ENCODE measurements at regions not wholly inside any gene's neighbourhood (a gene's known extent, or its start where the extent isn't known, plus 50 kb on each side); places are given as distances from the start of the nearest gene placed in this dataset.

GRCh38 chr3:178056868-178057267 is 479.4 kb upstream of the KCNMB2 start:
- DNase-seq, result no peak
- H3K27ac Mint-ChIP-seq (ENCODE audit: unreplicated experiment), result no peak overlapping the region
- no peaks in the 10 kb centered on the region for H3K36me3 Mint-ChIP-seq (ENCODE audit: insufficient read depth, unreplicated experiment)
- no TSS peak for BruUV-seq (replicated peaks)
- CTCF ChIA-PET, result no interaction called here
- TF ChIP-seq CTCF (IDR thresholded peaks at IDR 0.05; ENCODE audit: unreplicated experiment), result no peak
- no peak overlapping the region for H3K4me3 Mint-ChIP-seq (ENCODE audit: low read depth, unreplicated experiment)
- no peaks in the 10 kb centered on the region for H3K4me1 Mint-ChIP-seq (ENCODE audit: low read depth, unreplicated experiment)
- intact Hi-C loops (cut with micrococcal nuclease; ENCODE audit: unreplicated experiment), result no loop called here
- no peaks in the 10 kb centered on the region for H3K9me3 Mint-ChIP-seq (ENCODE audit: low read depth, unreplicated experiment)
- H3K27me3 Mint-ChIP-seq (ENCODE audit: unreplicated experiment), result no peaks in the 10 kb centered on the region

- no peak overlapping the region for H3K27ac Mint-ChIP-seq (ENCODE audit: unreplicated experiment)
- intact Hi-C loops (cut with micrococcal nuclease; ENCODE audit: unreplicated experiment), result no loop called here
- H3K4me1 Mint-ChIP-seq (ENCODE audit: low read depth, unreplicated experiment), result no peaks in the 10 kb centered on the region
- no peak for TF ChIP-seq CTCF (IDR thresholded peaks at IDR 0.05; ENCODE audit: unreplicated experiment)
- CTCF ChIA-PET, result interaction anchor here (1.5 kb wide), 1 partner anchor 9 kb away, joined by 4 read pairs; no protein-coding TSS in a partner anchor
- H3K27me3 Mint-ChIP-seq (ENCODE audit: unreplicated experiment), result no peaks in the 10 kb centered on the region
- no peak overlapping the region for H3K4me3 Mint-ChIP-seq (ENCODE audit: low read depth, unreplicated experiment)
- BruUV-seq (replicated peaks), result no TSS peak
- H3K9me3 Mint-ChIP-seq (ENCODE audit: low read depth, unreplicated experiment), result no peaks in the 10 kb centered on the region
- no peak for DNase-seq
- no peaks in the 10 kb centered on the region for H3K36me3 Mint-ChIP-seq (ENCODE audit: insufficient read depth, unreplicated experiment)
Observed at GRCh38 chr3:178058629-178059028, 477.6 kb upstream of the KCNMB2 start.

- no peak overlapping the region for H3K27ac Mint-ChIP-seq (ENCODE audit: unreplicated experiment)
- no peaks in the 10 kb centered on the region for H3K9me3 Mint-ChIP-seq (ENCODE audit: low read depth, unreplicated experiment)
- CTCF ChIA-PET, result no interaction called here
- no peaks in the 10 kb centered on the region for H3K4me1 Mint-ChIP-seq (ENCODE audit: low read depth, unreplicated experiment)
- no TSS peak for BruUV-seq (replicated peaks)
- DNase-seq, result no peak
- H3K4me3 Mint-ChIP-seq (ENCODE audit: low read depth, unreplicated experiment), result no peak overlapping the region
- H3K27me3 Mint-ChIP-seq (ENCODE audit: unreplicated experiment), result no peaks in the 10 kb centered on the region
- no peak for TF ChIP-seq CTCF (IDR thresholded peaks at IDR 0.05; ENCODE audit: unreplicated experiment)
- H3K36me3 Mint-ChIP-seq (ENCODE audit: insufficient read depth, unreplicated experiment), result no peaks in the 10 kb centered on the region
- intact Hi-C loops (cut with micrococcal nuclease; ENCODE audit: unreplicated experiment), result no loop called here
Observed at GRCh38 chr3:178059119-178059518, 477.1 kb upstream of the KCNMB2 start.

GRCh38 chr3:178059836-178060235 is 476.4 kb upstream of the KCNMB2 start:
- no peaks in the 10 kb centered on the region for H3K9me3 Mint-ChIP-seq (ENCODE audit: low read depth, unreplicated experiment)
- H3K4me1 Mint-ChIP-seq (ENCODE audit: low read depth, unreplicated experiment), result no peaks in the 10 kb centered on the region
- H3K27ac Mint-ChIP-seq (ENCODE audit: unreplicated experiment), result no peak overlapping the region
- TF ChIP-seq CTCF (IDR thresholded peaks at IDR 0.05; ENCODE audit: unreplicated experiment), result no peak
- CTCF ChIA-PET, result no interaction called here
- H3K27me3 Mint-ChIP-seq (ENCODE audit: unreplicated experiment), result no peaks in the 10 kb centered on the region
- H3K36me3 Mint-ChIP-seq (ENCODE audit: insufficient read depth, unreplicated experiment), result no peaks in the 10 kb centered on the region
- BruUV-seq (replicated peaks), result no TSS peak
- H3K4me3 Mint-ChIP-seq (ENCODE audit: low read depth, unreplicated experiment), result no peak overlapping the region
- intact Hi-C loops (cut with micrococcal nuclease; ENCODE audit: unreplicated experiment), result no loop called here
- no peak for DNase-seq

GRCh38 chr3:178060407-178060806 is 475.8 kb upstream of the KCNMB2 start:
- Mint-ChIP-seq H3K9me3 (ENCODE audit: low read depth, unreplicated experiment) (no peaks in the 10 kb centered on the region), H3K27me3 (ENCODE audit: unreplicated experiment) (no peaks in the 10 kb centered on the region), H3K4me3 (ENCODE audit: low read depth, unreplicated experiment) (no peak overlapping the region), H3K27ac (ENCODE audit: unreplicated experiment) (no peak overlapping the region), H3K36me3 (ENCODE audit: insufficient read depth, unreplicated experiment) (no peaks in the 10 kb centered on the region), H3K4me1 (ENCODE audit: low read depth, unreplicated experiment) (no peaks in the 10 kb centered on the region)
- no TSS peak for BruUV-seq (replicated peaks)
- DNase-seq, result no peak
- CTCF ChIA-PET, result no interaction called here
- TF ChIP-seq CTCF (IDR thresholded peaks at IDR 0.05; ENCODE audit: unreplicated experiment), result no peak
- intact Hi-C loops (cut with micrococcal nuclease; ENCODE audit: unreplicated experiment), result no loop called here

Data from Calu3 (cell line).